ENCODE measurements at regions not wholly inside any gene's neighbourhood (a gene's known extent, or its start where the extent isn't known, plus 50 kb on each side); places are given as distances from the start of the nearest gene placed in this dataset.

GRCh38 chr10:130403153-130404075, 267.2 kb downstream of the GLRX3 start:
- TF ChIP-seq CEBPB (IDR thresholded peaks at IDR 0.05) (no peak), USF2 (IDR thresholded peaks at IDR 0.05) (no peak), ZFP36 (IDR thresholded peaks at IDR 0.05; ENCODE audit: borderline replicate concordance, partially characterized antibody) (no peak), CTCF (IDR thresholded peaks at IDR 0.05) (no peak), ZNF302 (CRISPR knock-in tag; IDR thresholded peaks at IDR 0.05) (no peak), EP300 (IDR thresholded peaks at IDR 0.05) (no peak), ELK1 (IDR thresholded peaks at IDR 0.05; ENCODE audit: low read depth, low read length) (no peak)

All from A549 (cell line).